WTC11 (cell line): ENCODE measurements at regions not wholly inside any gene's neighbourhood (a gene's known extent, or its start where the extent isn't known, plus 50 kb on each side); places are given as distances from the start of the nearest gene placed in this dataset.

Experiments used
- ATAC-seq: fragments of 200-7000 bp; cut with Tn5 transposase; 2 replicates; pipeline ENCODE4 v1.10.0; 2021; ENCODE audit warnings: mild to moderate bottlenecking, moderate library complexity
- CTCF ChIA-PET: fragments of 300-600 bp; sonication (Branson Sonifier 250); formaldehyde crosslinking; loops from one replicate; lab custom pipeline; 2021; ENCODE audit warnings: antibody characterized with exemption; lab: Charles Lee
- POLR2A ChIA-PET: fragments of 350-600 bp; sonication (Branson Sonifier 250); formaldehyde crosslinking; loops from one replicate; lab custom pipeline; 2021; ENCODE audit warnings: antibody characterized with exemption; lab: Charles Lee
- DNase-seq: peaks from one replicate; pipeline ENCODE4 v3.0.0; 2021; ENCODE audit warnings: low spot score
- H3K27ac Mint-ChIP-seq: 2 replicates; pipeline ENCODE4 v1.8.0; 2021; ENCODE audit warnings: mixed read lengths
- H3K27me3 Mint-ChIP-seq: 2 replicates; pipeline ENCODE4 v1.8.0; 2021; ENCODE audit warnings: low read depth, mild to moderate bottlenecking, moderate library complexity, mixed read lengths
- H3K36me3 Mint-ChIP-seq: 2 replicates; pipeline ENCODE4 v1.8.0; 2021; ENCODE audit warnings: mixed read lengths
- H3K4me1 Mint-ChIP-seq: 2 replicates; pipeline ENCODE4 v1.8.0; 2022; ENCODE audit warnings: mixed read lengths
- H3K4me3 Mint-ChIP-seq: 2 replicates; pipeline ENCODE4 v1.8.0; 2021; ENCODE audit warnings: mild to moderate bottlenecking, moderate library complexity, mixed read lengths
- H3K9me3 Mint-ChIP-seq: 2 replicates; pipeline ENCODE4 v1.8.0; 2021; ENCODE audit warnings: mixed read lengths
- ARID4B ChIP-seq: sonication (generic); formaldehyde crosslinking; IDR thresholded peaks from 2 replicates; pipeline ENCODE4 v1.8.0; 2023; ENCODE audit warnings: missing genetic modification reagents, mild to moderate bottlenecking, borderline replicate concordance
- ATF6 ChIP-seq: sonication (generic); formaldehyde crosslinking; IDR thresholded peaks from 2 replicates; pipeline ENCODE4 v1.8.1; 2023; ENCODE audit warnings: mild to moderate bottlenecking, missing genetic modification reagents
- ESRRA ChIP-seq: sonication (generic); formaldehyde crosslinking; IDR thresholded peaks from 2 replicates; pipeline ENCODE4 v1.8.1; 2022; ENCODE audit warnings: mild to moderate bottlenecking, missing genetic modification reagents, borderline replicate concordance
- FOXJ3 ChIP-seq: sonication (generic); formaldehyde crosslinking; IDR thresholded peaks from 2 replicates; pipeline ENCODE4 v1.9.0; 2021; ENCODE audit warnings: missing genetic modification reagents, mild to moderate bottlenecking, borderline replicate concordance
- FOXP1 ChIP-seq: sonication (generic); formaldehyde crosslinking; IDR thresholded peaks from 2 replicates; pipeline ENCODE4 v1.8.0; 2022; ENCODE audit warnings: missing genetic modification reagents, mild to moderate bottlenecking, moderate library complexity, borderline replicate concordance
- GABPB1 ChIP-seq: sonication (generic); formaldehyde crosslinking; IDR thresholded peaks from 2 replicates; pipeline ENCODE4 v1.8.1; 2023; ENCODE audit warnings: mild to moderate bottlenecking, missing genetic modification reagents
- IRF1 ChIP-seq: sonication (generic); formaldehyde crosslinking; IDR thresholded peaks from 2 replicates; pipeline ENCODE4 v1.8.0; 2023; ENCODE audit warnings: missing genetic modification reagents
- IRF2 ChIP-seq: sonication (generic); formaldehyde crosslinking; IDR thresholded peaks from 2 replicates; pipeline ENCODE4 v1.8.0; 2022; ENCODE audit warnings: low read depth, missing genetic modification reagents, borderline replicate concordance
- MYBL2 ChIP-seq: sonication (generic); formaldehyde crosslinking; IDR thresholded peaks from 2 replicates; pipeline ENCODE4 v1.8.1; 2023; ENCODE audit warnings: mild to moderate bottlenecking, moderate library complexity, missing genetic modification reagents
- NR3C1 ChIP-seq: sonication (generic); formaldehyde crosslinking; conservative IDR thresholded peaks from 2 replicates; pipeline ENCODE4 v1.8.1; 2023; ENCODE audit warnings: low read depth, mild to moderate bottlenecking, missing genetic modification reagents
- PRDM15 ChIP-seq: sonication (generic); formaldehyde crosslinking; IDR thresholded peaks from 2 replicates; pipeline ENCODE4 v1.8.0; 2022; ENCODE audit warnings: missing genetic modification reagents
- PRRX2 ChIP-seq: fragments of 250-450 bp; sonication (Bioruptor Pico); IDR thresholded peaks from 2 replicates; pipeline ENCODE4 v1.8.0; 2021; ENCODE audit warnings: mild to moderate bottlenecking
- TEAD1 ChIP-seq: sonication (generic); formaldehyde crosslinking; IDR thresholded peaks from 2 replicates; pipeline ENCODE4 v1.8.0; 2022; ENCODE audit warnings: mild to moderate bottlenecking, missing genetic modification reagents
- USF1 ChIP-seq: sonication (generic); formaldehyde crosslinking; IDR thresholded peaks from 2 replicates; pipeline ENCODE4 v1.8.0; 2022; ENCODE audit warnings: mild to moderate bottlenecking, missing genetic modification reagents
- ZNF281 ChIP-seq: sonication (generic); formaldehyde crosslinking; IDR thresholded peaks from 2 replicates; pipeline ENCODE4 v1.8.0; 2023; ENCODE audit warnings: mild to moderate bottlenecking, missing genetic modification reagents
- ZNF416 ChIP-seq: fragments of 250-450 bp; sonication (Bioruptor Pico); IDR thresholded peaks from 2 replicates; pipeline ENCODE4 v1.9.0; 2021; ENCODE audit warnings: mild to moderate bottlenecking, inconsistent platforms
- ZNF423 ChIP-seq: fragments of 250-450 bp; sonication (Bioruptor Pico); IDR thresholded peaks from 2 replicates; pipeline ENCODE4 v2.1.2; 2022; ENCODE audit warnings: mild to moderate bottlenecking, moderate library complexity
- ZNF671 ChIP-seq: fragments of 250-450 bp; sonication (Bioruptor Pico); IDR thresholded peaks from 2 replicates; pipeline ENCODE4 v1.8.0; 2021; ENCODE audit warnings: mild to moderate bottlenecking

GRCh38 chr16:73848993-73849392, 447.6 kb upstream of the PSMD7 start:
- DNase-seq, result no peak
- H3K36me3 Mint-ChIP-seq, result no peaks in the 10 kb centered on the region
- peaks cover 14% of the 10 kb centered on the region for H3K9me3 Mint-ChIP-seq

GRCh38 chr16:73847090-73847489, 449.5 kb upstream of the PSMD7 start:
- DNase-seq (peak; percentile 34), ATAC-seq (no peak; the same call in 1 of the 2 replicates)
- ChIA-PET CTCF (interaction anchor here (0.5 to 2.6 kb wide), 20 partner anchors 8 to 1129 kb away, joined by 3 to 16 read pairs (median 5); no protein-coding TSS in a partner anchor), POLR2A (no interaction called here)
- no peak for TF ChIP-seq IRF2 (CRISPR knock-in tag)
- H3K27ac Mint-ChIP-seq, result no peak overlapping the region
- no peak overlapping the region for H3K4me3 Mint-ChIP-seq
- H3K27me3 Mint-ChIP-seq, result no peaks in the 10 kb centered on the region
- no peaks in the 10 kb centered on the region for H3K36me3 Mint-ChIP-seq
- H3K9me3 Mint-ChIP-seq, result peaks cover 7% of the 10 kb centered on the region
- H3K4me1 Mint-ChIP-seq, result peaks cover 14% of the 10 kb centered on the region

More at GRCh38 chr16:73848993-73849392, 447.6 kb upstream of the PSMD7 start:
- TF ChIP-seq GABPB1 (CRISPR knock-in tag), result no peak
- TF ChIP-seq MYBL2 (CRISPR knock-in tag), result no peak
- no peak for TF ChIP-seq FOXP1 (CRISPR knock-in tag)
- no peak for TF ChIP-seq ZNF416 (CRISPR knock-in tag)
- POLR2A ChIA-PET, result no interaction called here
- Mint-ChIP-seq H3K4me3 (no peak overlapping the region), H3K4me1 (peaks cover 8% of the 10 kb centered on the region), H3K27me3 (no peaks in the 10 kb centered on the region), H3K27ac (no peak overlapping the region)
- ATAC-seq, result no peak
- CTCF ChIA-PET, result no interaction called here

- ChIA-PET POLR2A (no interaction called here), CTCF (interaction anchor here (0.5 to 2.6 kb wide), 22 partner anchors 9 to 1128 kb away, joined by 3 to 16 read pairs (median 4); no protein-coding TSS in a partner anchor)
- Mint-ChIP-seq H3K27me3 (no peaks in the 10 kb centered on the region), H3K9me3 (peaks cover 10% of the 10 kb centered on the region), H3K36me3 (no peaks in the 10 kb centered on the region), H3K4me1 (peaks cover 14% of the 10 kb centered on the region), H3K27ac (no peak overlapping the region), H3K4me3 (no peak overlapping the region)
- ATAC-seq, result peak; percentile 69; the same call in 1 of the 2 replicates
- DNase-seq, result peak; percentile 52
- TF ChIP-seq ZNF281 (CRISPR knock-in tag), result no peak
- TF ChIP-seq ZNF671 (CRISPR knock-in tag), result no peak
- no peak for TF ChIP-seq PRRX2 (CRISPR knock-in tag)
- TF ChIP-seq ATF6, result no peak
- no peak for TF ChIP-seq IRF1
- no peak for TF ChIP-seq ESRRA
- no peak for TF ChIP-seq USF1 (CRISPR knock-in tag)
- no peak for TF ChIP-seq ZNF423 (CRISPR knock-in tag)
- TF ChIP-seq NR3C1, result no peak
- TF ChIP-seq PRDM15, result no peak
- no peak for TF ChIP-seq TEAD1 (CRISPR knock-in tag)
- TF ChIP-seq FOXJ3, result no peak
- no peak for TF ChIP-seq ARID4B (CRISPR knock-in tag)
Measured at GRCh38 chr16:73846356-73846755, 450.3 kb upstream of the PSMD7 start.
